Muscle layer of colon (tissue), 2 donors: ENCODE measurements at regions not wholly inside any gene's neighbourhood (a gene's known extent, or its start where the extent isn't known, plus 50 kb on each side); places are given as distances from the start of the nearest gene placed in this dataset.

Experiments
- H3K27ac ChIP-seq: one replicate; pipeline ENCODE4 v1.7.0; 2013; ENCODE audit warnings: low read depth, mild to moderate bottlenecking, low read length, moderate library complexity
- H3K27me3 ChIP-seq, 2 donors: one replicate each; pipeline ENCODE4 v1.7.0; 2013; ENCODE audit warnings: low read length in 2 of 2, mild to moderate bottlenecking in 2 of 2; ENCODE audit not compliant: insufficient read depth in 2 of 2, control insufficient read depth in 1 of 2
- H3K36me3 ChIP-seq: one replicate; pipeline ENCODE4 v1.7.0; 2013; ENCODE audit warnings: mild to moderate bottlenecking, low read length; ENCODE audit not compliant: insufficient read depth
- H3K4me1 ChIP-seq: one replicate; pipeline ENCODE4 v1.7.0; 2013; ENCODE audit warnings: mild to moderate bottlenecking, low read length; ENCODE audit not compliant: insufficient read depth
- H3K4me3 ChIP-seq, 2 donors: one replicate each; pipeline ENCODE4 v1.7.0; 2013; ENCODE audit warnings: low read length in 2 of 2, low read depth in 1 of 2, mild to moderate bottlenecking in 1 of 2, moderate library complexity in 1 of 2
- H3K9ac ChIP-seq: one replicate; pipeline ENCODE4 v1.7.0; 2013; ENCODE audit warnings: low read length
- H3K9me3 ChIP-seq: one replicate; pipeline ENCODE4 v1.7.0; 2013; ENCODE audit warnings: mild to moderate bottlenecking, low read length
- donor health status: abdominal sarcoma.
- donor health status: Adenocarcinoma of cecum.

- Histone ChIP-seq H3K36me3 (no peaks in the 10 kb centered on the region), H3K27me3 (no peaks in the 10 kb centered on the region), H3K9me3 (no peaks in the 10 kb centered on the region), H3K9ac (no peak overlapping the region), H3K4me3 (no peak overlapping the region), H3K27ac (no peak overlapping the region), H3K4me1 (no peaks in the 10 kb centered on the region)
Observed at GRCh38 chr14:61877035-61877390, 114.8 kb downstream of the SNAPC1 start.

DNA sequence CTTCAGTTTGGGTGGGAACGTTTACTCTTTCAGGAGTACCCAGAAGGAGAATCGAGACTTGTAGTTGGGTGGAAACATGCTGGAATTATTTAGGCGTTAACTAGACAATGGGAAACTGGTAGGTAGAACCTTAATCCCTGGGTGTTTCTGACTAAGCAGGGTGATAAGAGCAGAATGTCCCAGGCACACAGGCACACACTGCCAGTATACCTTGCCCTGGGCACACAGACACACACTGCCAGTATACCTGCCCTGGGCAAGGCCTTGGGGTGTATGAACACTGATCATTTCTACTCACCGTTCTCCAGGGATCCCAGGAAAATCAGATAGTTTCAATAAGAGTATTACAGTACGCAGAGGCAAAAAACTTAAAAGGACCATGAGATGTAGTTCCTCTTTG lies 115.5 kb downstream of the SNAPC1 start:
- H3K9ac ChIP-seq: no peak overlapping the region
- H3K27me3 ChIP-seq: no peaks in the 10 kb centered on the region
- no peaks in the 10 kb centered on the region for H3K36me3 ChIP-seq

DNA sequence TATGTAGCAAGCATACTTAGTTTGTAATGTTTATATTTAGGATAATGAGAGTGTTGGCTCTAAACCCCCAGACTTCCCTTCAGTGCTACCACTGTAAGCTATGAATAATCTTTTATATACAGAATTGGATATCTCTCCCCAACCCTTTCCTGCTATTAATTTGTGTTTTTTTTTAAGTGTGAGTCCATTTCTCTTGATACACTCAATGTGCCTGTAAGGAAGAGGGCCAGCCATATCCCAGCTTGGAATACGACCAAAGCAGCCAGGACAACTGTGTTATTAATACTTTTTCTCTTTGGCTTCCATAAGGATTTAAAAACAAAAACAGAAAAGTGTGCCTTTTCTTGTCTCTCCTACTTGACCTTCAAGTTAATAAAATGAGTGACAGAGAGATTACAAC lies 116.7 kb downstream of the SNAPC1 start:
- H3K27ac ChIP-seq: no peak overlapping the region
- no peak overlapping the region for H3K9ac ChIP-seq
- H3K9me3 ChIP-seq: no peaks in the 10 kb centered on the region
- H3K4me1 ChIP-seq: no peaks in the 10 kb centered on the region
- H3K4me3 ChIP-seq: no peak overlapping the region
- H3K36me3 ChIP-seq: no peaks in the 10 kb centered on the region
- H3K27me3 ChIP-seq: no peaks in the 10 kb centered on the region

More for the DNA sequence above, 115.5 kb downstream of the SNAPC1 start:
- H3K27ac ChIP-seq: no peak overlapping the region
- H3K9me3 ChIP-seq: no peaks in the 10 kb centered on the region
- no peak overlapping the region for H3K4me3 ChIP-seq
- H3K4me1 ChIP-seq: no peaks in the 10 kb centered on the region

DNA sequence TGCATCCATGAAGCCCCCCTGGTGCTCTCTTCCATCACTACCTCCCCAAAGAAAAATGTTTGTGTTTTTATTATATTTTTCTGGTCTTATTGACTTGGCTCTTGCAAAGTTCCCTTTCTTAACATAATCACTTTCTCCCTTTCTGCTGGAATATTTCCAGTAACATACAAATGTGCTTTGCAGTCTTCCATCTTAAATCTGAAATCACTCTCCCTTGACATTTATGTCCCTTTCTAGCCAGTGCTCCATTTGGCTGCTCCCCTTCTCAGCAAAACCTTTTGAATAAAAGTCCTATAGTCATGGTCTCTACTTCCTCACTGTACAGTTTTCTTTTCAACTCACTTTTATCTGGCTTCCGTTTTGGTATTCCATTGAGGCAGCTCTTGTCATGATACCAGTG lies 118.8 kb downstream of the SNAPC1 start:
- Histone ChIP-seq H3K4me3 (no peak overlapping the region), H3K36me3 (no peaks in the 10 kb centered on the region), H3K4me1 (no peaks in the 10 kb centered on the region), H3K9me3 (no peaks in the 10 kb centered on the region), H3K9ac (no peak overlapping the region), H3K27ac (no peak overlapping the region), H3K27me3 (no peaks in the 10 kb centered on the region)

DNA sequence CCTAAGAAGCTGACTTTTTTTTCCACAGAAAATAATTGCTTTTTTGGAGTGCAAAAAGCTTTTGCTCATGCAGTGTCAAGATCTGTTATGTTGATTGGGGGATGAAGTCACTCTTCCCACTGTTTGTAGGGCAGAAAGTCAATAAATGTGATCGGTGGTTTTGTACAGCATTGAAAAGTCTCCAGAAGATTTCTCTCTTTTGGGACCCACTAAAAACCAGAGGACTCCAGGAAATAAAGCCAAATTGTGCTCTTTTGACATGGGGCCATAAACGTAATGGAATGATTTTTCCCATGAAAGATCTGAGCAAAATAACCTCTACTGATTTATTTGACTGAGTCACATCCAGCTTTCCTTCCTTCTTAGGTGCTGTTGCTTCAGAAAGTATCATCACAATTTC lies 122.5 kb downstream of the SNAPC1 start:
- Histone ChIP-seq H3K4me3 (no peak overlapping the region), H3K9ac (no peak overlapping the region), H3K36me3 (no peaks in the 10 kb centered on the region), H3K9me3 (no peaks in the 10 kb centered on the region), H3K27ac (no peak overlapping the region), H3K27me3 (no peaks in the 10 kb centered on the region), H3K4me1 (no peaks in the 10 kb centered on the region)

- H3K27me3 ChIP-seq: no peaks in the 10 kb centered on the region
- H3K9ac ChIP-seq: no peak overlapping the region
- no peaks in the 10 kb centered on the region for H3K4me1 ChIP-seq
- no peak overlapping the region for H3K27ac ChIP-seq
- H3K9me3 ChIP-seq: no peaks in the 10 kb centered on the region
- no peaks in the 10 kb centered on the region for H3K36me3 ChIP-seq
- no peak overlapping the region for H3K4me3 ChIP-seq
Observed at GRCh38 chr14:61885203-61885961, 123.2 kb downstream of the SNAPC1 start.

DNA sequence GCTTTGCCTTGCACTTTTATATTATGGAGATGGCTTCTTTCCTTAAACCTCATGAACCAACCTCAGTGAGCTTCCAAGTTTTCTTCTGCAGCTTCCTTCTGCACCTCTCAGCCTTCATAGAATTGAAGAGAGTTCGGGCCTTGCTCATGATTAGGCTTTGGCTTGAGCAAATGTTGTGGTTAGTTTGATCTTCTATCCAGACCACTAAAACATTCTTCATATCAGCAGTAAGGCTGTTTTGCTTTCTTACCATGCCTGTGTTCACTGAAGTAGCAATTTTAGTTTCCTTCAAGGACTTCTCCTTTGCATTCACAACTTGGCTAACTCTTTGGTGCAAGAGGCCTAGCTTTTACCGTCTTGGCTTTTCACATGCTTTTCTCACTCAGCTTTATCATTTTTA lies 125.4 kb downstream of the SNAPC1 start:
- Histone ChIP-seq H3K4me1 (no peaks in the 10 kb centered on the region), H3K9me3 (no peaks in the 10 kb centered on the region), H3K27me3 (no peaks in the 10 kb centered on the region), H3K36me3 (no peaks in the 10 kb centered on the region), H3K27ac (no peak overlapping the region), H3K4me3 (no peak overlapping the region), H3K9ac (no peak overlapping the region)

DNA sequence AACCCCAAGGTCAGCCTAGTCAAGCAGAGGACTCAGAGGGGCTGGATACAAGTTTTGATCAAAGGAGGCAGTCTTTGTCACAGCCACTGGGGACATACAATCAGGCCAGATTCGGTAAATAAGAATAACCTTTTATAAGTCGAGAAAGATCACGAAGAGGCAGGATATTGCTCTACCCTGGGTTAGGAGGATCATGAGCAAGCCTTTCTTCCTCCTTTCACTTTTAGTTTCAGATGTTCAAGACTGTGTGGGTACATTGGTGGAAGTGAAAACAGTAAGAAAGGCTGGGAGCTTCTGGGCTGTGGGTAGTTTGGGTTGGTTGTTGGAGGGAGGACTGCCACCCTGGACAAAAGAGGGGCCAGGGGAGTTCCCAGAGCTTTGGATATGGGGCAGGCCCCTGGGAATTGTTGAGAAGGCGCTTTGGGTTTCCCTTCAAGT lies 127.7 kb downstream of the SNAPC1 start:
- no peak overlapping the region for H3K9ac ChIP-seq
- no peaks in the 10 kb centered on the region for H3K27me3 ChIP-seq
- H3K4me3 ChIP-seq: no peak overlapping the region
- no peaks in the 10 kb centered on the region for H3K4me1 ChIP-seq
- no peak overlapping the region for H3K27ac ChIP-seq
- no peaks in the 10 kb centered on the region for H3K36me3 ChIP-seq
- no peaks in the 10 kb centered on the region for H3K9me3 ChIP-seq

GRCh38 chr14:61891170-61891569 lies 128.9 kb downstream of the SNAPC1 start:
- Histone ChIP-seq H3K27me3 (no peaks in the 10 kb centered on the region), H3K9me3 (no peaks in the 10 kb centered on the region), H3K4me1 (no peaks in the 10 kb centered on the region), H3K27ac (no peak overlapping the region), H3K9ac (no peak overlapping the region), H3K4me3 (no peak overlapping the region), H3K36me3 (no peaks in the 10 kb centered on the region)

- Histone ChIP-seq H3K27ac (no peak overlapping the region), H3K4me3 (no peak overlapping the region), H3K4me1 (no peaks in the 10 kb centered on the region), H3K9ac (no peak overlapping the region), H3K9me3 (no peaks in the 10 kb centered on the region), H3K27me3 (no peaks in the 10 kb centered on the region), H3K36me3 (no peaks in the 10 kb centered on the region)
Observed at GRCh38 chr14:61891810-61892209, 129.6 kb downstream of the SNAPC1 start.

- H3K27ac ChIP-seq: no peak overlapping the region
- H3K27me3 ChIP-seq: no peaks in the 10 kb centered on the region
- H3K4me3 ChIP-seq: no peak overlapping the region
- H3K9ac ChIP-seq: no peak overlapping the region
- H3K36me3 ChIP-seq: no peaks in the 10 kb centered on the region
- no peaks in the 10 kb centered on the region for H3K4me1 ChIP-seq
- no peaks in the 10 kb centered on the region for H3K9me3 ChIP-seq
Observed at GRCh38 chr14:61893371-61893940, 131.2 kb downstream of the SNAPC1 start.

DNA sequence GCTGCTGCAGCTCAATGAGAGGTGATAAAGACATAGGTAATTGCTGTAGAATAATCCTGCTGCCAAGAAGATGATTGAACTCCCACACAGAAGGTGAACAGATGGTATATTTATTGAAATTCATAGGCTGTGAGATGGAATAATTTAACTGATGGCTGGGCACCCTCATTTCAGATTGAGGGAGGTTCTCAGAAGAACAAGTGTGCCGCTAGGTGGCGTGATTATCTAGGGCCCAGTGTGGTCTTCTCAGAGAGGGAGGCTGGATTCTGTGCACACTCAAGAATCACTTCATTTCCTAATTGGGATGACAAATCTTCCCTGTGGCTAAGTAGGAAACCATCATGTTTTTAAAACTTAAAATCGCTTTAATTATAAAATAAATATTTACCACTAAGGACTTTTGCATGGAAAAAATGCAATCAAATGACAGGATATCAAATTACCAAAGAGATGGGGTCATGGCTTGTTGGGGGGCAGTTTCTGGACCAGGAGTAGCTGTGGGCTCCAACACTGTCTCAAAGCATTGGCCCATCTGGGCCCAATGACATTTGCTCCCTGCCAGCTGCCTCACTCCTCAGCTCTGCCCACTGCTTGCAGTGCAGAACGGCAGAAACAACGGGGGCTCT lies 132.3 kb downstream of the SNAPC1 start:
- Histone ChIP-seq H3K4me1 (no peaks in the 10 kb centered on the region), H3K27ac (no peak overlapping the region), H3K9me3 (no peaks in the 10 kb centered on the region), H3K9ac (no peak overlapping the region), H3K27me3 (no peaks in the 10 kb centered on the region), H3K36me3 (no peaks in the 10 kb centered on the region), H3K4me3 (no peak overlapping the region)
